Activated T-cell treated with anti-CD3 and anti-CD28 coated beads, Interleukin-2, amount 50 U/mL, for 1 hour (primary cell): ENCODE measurements at regions not wholly inside any gene's neighbourhood (a gene's known extent, or its start where the extent isn't known, plus 50 kb on each side); places are given as distances from the start of the nearest gene placed in this dataset.

Experiments used
- DNase-seq: peaks from one replicate; pipeline ENCODE4 v3.0.0-alpha.2; 2020

DNA sequence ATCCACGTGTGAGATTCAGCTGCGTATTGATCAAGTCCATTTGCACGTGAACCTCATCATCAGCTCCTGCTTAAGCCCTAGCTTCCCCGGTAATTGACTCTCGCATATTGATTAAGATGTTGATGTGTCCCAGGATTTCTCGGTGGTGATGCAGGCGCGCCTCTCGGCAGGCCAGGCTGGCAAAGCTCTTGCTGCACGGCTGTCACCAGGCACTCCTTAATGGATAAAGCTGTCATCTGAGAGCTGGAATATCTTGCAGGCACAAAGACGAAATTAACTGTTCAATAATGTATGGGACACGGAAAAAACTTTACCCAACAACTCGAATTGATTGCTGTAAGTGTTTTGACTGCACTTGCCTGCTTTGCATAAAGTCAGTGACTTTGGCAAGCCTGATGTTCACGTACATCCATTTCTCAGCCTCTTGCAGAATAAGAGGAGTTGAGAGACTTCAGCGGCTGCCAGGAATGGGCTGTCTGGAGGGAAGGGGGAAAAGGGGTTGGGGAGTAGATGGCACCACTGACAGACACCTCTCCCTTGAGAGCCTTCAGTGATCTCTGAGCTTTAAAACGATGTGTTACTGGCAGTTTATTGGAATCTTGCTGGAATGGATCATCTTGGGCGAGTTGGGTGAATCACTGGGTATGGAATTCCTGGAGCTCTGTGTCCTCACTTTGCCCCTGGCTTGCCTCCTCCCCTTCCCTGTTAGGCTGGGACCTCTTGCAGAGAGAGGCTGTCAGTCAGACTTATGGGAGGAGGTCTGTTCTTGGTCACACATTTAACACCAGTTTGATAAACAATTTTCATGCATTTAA, 650.3 kb downstream of the CCDC171 start:
- DNase-seq: no peak

GRCh38 chr9:16203729-16204573, 651.1 kb downstream of the CCDC171 start:
- no peak for DNase-seq

GRCh38 chr9:16205455-16205854, 652.6 kb downstream of the CCDC171 start:
- no peak for DNase-seq

DNA sequence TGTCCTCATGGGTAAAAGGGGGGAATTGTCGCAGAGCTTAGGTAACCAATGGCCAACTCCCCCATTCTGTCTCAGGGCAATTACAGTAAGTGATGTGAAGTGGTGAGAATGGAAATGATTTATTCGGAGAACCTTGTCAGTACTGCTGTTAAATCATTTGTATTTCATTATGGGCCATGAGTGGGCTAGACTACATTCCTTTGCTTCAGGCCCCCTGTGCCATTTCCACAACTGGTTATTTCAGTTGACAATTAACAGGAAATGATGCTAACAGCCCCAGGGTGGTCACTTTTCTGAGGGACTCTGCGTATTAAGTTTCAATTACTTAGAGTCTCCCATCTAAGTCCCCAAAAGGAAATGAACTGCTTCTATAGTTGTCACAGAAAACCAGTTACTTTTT, 653.7 kb downstream of the CCDC171 start:
- no peak for DNase-seq

DNA sequence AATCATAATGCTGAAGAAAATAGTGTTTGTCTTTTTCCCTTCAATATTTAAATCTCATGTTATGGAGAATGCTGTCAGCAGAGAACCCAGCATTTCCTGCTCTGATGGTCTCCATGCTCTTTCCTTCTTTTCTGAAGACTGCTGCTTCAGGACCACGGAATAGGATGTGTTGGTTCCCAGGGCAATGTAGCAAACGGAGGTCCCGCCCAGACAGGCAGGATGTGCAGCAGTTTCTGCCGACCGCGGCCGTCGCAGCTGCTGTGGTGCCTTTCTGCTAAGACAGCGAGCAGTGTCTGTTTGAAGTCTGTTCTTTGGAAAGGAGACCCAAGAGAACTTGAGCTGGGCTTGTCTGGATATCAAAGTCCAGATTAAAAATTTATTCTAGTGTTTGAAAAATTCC, 654.3 kb downstream of the CCDC171 start:
- no peak for DNase-seq

- DNase-seq: no peak
Observed at GRCh38 chr9:16210440-16210839, 657.6 kb downstream of the CCDC171 start.

DNA sequence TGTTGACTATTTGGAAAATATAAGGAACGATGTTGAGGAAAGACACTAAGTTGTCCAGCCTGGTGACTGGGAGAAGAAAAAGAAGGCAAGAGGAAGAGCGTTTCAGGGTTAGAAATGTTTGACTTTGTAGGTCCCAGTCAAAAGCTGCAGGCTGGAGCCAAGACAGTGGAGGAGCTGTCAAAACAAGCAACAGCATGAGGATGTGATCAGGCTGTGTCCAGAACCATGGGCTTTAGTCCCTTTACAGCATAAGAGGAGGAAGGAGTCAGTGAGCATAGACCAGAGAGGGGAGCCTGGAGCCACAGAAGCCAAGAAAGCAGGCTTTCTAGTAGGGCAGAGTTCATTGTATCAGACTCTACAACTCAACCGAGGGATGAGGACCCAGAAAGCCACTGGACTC, 658.5 kb downstream of the BNC2 start:
- DNase-seq: no peak

GRCh38 chr9:16213781-16214515, 656.5 kb downstream of the BNC2 start:
- no peak for DNase-seq

- DNase-seq: no peak
Observed at GRCh38 chr9:16214677-16215352, 655.7 kb downstream of the BNC2 start.

DNA sequence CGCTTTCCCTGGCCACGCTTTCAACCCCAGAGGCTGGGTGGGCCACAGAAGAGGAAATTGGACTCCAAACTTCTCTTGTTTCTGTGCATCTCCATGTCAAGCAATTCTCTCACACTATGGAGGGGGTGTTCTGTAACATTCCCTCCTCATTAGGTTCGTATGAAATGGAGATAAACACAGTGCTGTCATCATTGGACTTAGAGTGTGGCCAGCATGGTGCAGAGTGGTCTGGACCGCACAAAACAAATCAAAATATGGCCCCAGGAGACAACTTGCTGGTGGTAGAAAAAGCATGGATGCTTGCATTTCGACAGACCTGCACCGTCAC, 655.2 kb downstream of the BNC2 start:
- no peak for DNase-seq

- no peak for DNase-seq
Observed at GRCh38 chr9:16217943-16218701, 652.3 kb downstream of the BNC2 start.

DNA sequence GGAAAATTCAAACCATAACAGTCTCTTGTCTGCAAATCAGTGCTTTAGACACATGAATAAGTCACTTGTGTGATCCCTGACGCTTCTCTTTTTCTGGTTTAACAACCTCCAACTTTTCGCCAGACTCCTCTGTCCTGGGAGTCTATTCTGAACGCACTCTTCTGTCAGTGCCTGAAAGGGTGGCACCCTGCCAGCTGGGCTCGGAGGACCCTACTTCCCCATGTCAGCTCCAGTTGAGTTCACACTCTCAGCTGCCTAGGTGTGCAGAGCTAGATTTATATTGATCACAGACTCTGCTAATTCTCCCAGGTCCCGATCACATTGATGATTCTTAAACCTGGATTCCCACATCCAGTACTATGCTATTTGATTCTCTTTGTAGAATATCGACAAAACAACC, 649.1 kb downstream of the BNC2 start:
- no peak for DNase-seq

- no peak for DNase-seq
Observed at GRCh38 chr9:16221822-16222547, 648.5 kb downstream of the BNC2 start.

GRCh38 chr9:16223074-16223871, 647.2 kb downstream of the BNC2 start:
- DNase-seq: no peak

- DNase-seq: no peak
Observed at GRCh38 chr9:16230731-16231130, 639.7 kb downstream of the BNC2 start.

GRCh38 chr9:16236311-16236710, 634.2 kb downstream of the BNC2 start:
- no peak for DNase-seq

GRCh38 chr9:16236882-16237281, 633.6 kb downstream of the BNC2 start:
- DNase-seq: no peak

- no peak for DNase-seq
Observed at GRCh38 chr9:16238623-16239138, 631.8 kb downstream of the BNC2 start.

DNA sequence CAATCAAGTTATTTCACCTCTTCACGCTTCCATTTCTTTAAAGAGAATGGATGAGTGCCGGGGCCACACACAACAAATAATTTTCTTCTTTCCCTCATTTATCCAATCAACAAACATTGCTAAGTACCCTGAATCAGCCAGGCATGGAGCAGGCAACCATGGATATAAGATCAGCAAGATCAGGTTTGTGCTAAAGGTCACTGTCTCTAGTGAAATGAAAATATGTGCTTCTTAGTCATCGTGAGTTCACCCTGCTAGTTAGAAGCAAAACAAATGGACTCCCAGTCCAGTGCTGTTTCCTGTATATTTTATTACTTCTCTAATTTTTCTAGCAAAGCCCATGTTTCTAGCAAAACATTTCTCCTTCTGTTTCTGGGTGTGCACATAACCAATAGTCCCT, 629.2 kb downstream of the BNC2 start:
- no peak for DNase-seq

DNA sequence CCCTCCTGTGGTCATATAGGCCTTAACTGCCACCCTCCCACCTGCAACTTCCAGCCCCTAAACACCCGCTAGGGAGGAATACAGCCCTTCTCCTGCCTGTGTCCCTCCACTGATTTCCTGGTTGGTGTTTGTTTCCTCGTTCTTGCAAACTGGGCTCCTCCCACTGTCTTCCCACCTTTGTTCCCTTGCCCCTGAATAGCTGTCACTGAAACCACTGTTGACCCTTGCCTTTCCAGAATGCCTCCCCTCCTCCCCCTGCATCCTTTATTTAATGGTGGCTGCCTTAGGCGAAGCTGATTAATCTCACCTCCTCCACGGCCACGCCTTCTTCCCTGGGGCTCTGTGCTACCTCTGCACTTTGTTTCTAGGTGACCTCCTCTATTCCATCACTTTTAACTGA, 626.7 kb downstream of the BNC2 start:
- DNase-seq: no peak
